Mammary epithelial cell (primary cell): ENCODE measurements at regions not wholly inside any gene's neighbourhood (a gene's known extent, or its start where the extent isn't known, plus 50 kb on each side); places are given as distances from the start of the nearest gene placed in this dataset.

ENCODE experiments used
- EZH2 ChIP-seq: IDR thresholded peaks from 2 replicates; pipeline ENCODE4 v1.6.1; 2012; ENCODE audit warnings: low read length, inconsistent platforms, borderline replicate concordance
- TF ChIP-seq, protein P1 (sequence below), 2 donors: IDR thresholded peaks in 1 of 2; conservative IDR thresholded peaks in 1 of 2; 2 replicates each; pipeline ENCODE4 v1.5.1; 2011 to 2012; ENCODE audit warnings: inconsistent platforms in 2 of 2, low read length in 2 of 2, mild to moderate bottlenecking in 2 of 2, control low read depth in 1 of 2, low read depth in 1 of 2; ENCODE audit not compliant: insufficient read depth in 1 of 2; ENCODE audit errors: extremely low read depth in 1 of 2

DNA sequence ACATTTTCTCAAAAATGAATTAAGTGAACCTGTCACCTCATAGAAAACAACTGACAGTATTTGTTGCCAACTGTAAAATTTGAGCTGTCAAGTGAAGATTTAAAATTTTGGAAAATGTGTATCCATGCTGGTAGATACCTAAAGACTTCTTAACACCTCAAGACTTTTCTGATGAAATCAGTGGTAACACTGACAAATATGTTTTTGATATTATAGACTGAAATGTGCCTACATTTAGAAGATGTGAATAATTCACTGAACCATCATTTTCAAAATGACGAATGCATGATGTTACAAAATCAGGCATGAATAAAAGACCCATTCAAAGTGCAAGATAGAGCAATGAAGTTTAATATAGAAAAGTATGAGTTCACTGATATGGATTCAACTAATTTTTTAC lies 51.5 kb upstream of the ASPRV1 start:
- TF ChIP-seq, protein P1, sequence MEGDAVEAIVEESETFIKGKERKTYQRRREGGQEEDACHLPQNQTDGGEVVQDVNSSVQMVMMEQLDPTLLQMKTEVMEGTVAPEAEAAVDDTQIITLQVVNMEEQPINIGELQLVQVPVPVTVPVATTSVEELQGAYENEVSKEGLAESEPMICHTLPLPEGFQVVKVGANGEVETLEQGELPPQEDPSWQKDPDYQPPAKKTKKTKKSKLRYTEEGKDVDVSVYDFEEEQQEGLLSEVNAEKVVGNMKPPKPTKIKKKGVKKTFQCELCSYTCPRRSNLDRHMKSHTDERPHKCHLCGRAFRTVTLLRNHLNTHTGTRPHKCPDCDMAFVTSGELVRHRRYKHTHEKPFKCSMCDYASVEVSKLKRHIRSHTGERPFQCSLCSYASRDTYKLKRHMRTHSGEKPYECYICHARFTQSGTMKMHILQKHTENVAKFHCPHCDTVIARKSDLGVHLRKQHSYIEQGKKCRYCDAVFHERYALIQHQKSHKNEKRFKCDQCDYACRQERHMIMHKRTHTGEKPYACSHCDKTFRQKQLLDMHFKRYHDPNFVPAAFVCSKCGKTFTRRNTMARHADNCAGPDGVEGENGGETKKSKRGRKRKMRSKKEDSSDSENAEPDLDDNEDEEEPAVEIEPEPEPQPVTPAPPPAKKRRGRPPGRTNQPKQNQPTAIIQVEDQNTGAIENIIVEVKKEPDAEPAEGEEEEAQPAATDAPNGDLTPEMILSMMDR (conservative IDR thresholded peaks at IDR 0.05 in 1 of 2, IDR thresholded peaks at IDR 0.05 in 1 of 2; ENCODE audit: extremely low read depth in 1 of 2, insufficient read depth in 1 of 2, low read depth in 1 of 2, low read length in 2 of 2) = no peak
- no peak for TF ChIP-seq EZH2
